Stomach (tissue), 8 donors: ENCODE measurements at regions not wholly inside any gene's neighbourhood (a gene's known extent, or its start where the extent isn't known, plus 50 kb on each side); places are given as distances from the start of the nearest gene placed in this dataset.

Source experiments
- DNase-seq, 2 donors: peaks; one replicate each; pipeline versions ENCODE4 v3.0.0 to v3.0.0-alpha.2; 2013 to 2019
- H3K27ac ChIP-seq, 5 donors: fragments of 200-600 bp in 4 of 5; sonication (generic) in 4 of 5; one replicate each; pipeline ENCODE4 v1.5.1; 2013 to 2019; ENCODE audit warnings: mild to moderate bottlenecking in 1 of 5, moderate library complexity in 1 of 5
- H3K27me3 ChIP-seq, 3 donors: fragments of 200-600 bp; sonication (generic); one replicate each; pipeline ENCODE4 v1.5.1; 2017 to 2019; ENCODE audit warnings: mixed run types in 1 of 3
- H3K36me3 ChIP-seq, 4 donors: fragments of 200-600 bp; sonication (generic); 1 replicate in 3 of 4; 2 replicates in 1 of 4; pipeline ENCODE4 v1.5.1; 2016 to 2019
- H3K4me1 ChIP-seq, 4 donors: fragments of 200-600 bp; sonication (generic); one replicate each; pipeline ENCODE4 v1.5.1; 2016 to 2019
- H3K4me3 ChIP-seq, 4 donors: fragments of 200-600 bp; sonication (generic) in 3 of 4; one replicate each; pipeline ENCODE4 v1.5.1; 2016 to 2019; ENCODE audit warnings: mild to moderate bottlenecking in 1 of 4
- H3K9me3 ChIP-seq, 4 donors: fragments of 200-600 bp; sonication (generic); one replicate each; pipeline ENCODE4 v1.5.1; 2016 to 2019
- CTCF ChIP-seq, 7 experiments: fragments of 450-650 bp in 4 of 7; fragments of 200-600 bp in 3 of 7; sonication (generic) in 3 of 7; IDR thresholded peaks; one replicate each; pipeline ENCODE4 v1.5.1; 2016 to 2019; ENCODE audit warnings: antibody characterized with exemption in 7 of 7, control low read depth in 2 of 7, mild to moderate bottlenecking in 1 of 7
- EP300 ChIP-seq: sonication (generic); formaldehyde crosslinking; IDR thresholded peaks from one replicate; pipeline ENCODE4 v1.6.1; 2017; ENCODE audit warnings: antibody characterized with exemption
- POLR2A ChIP-seq, 4 donors: fragments of 450-650 bp; IDR thresholded peaks; one replicate each; pipeline ENCODE4 v1.6.1; 2016; ENCODE audit warnings: antibody characterized with exemption in 4 of 4, control low read depth in 2 of 4, mild to moderate bottlenecking in 1 of 4, moderate library complexity in 1 of 4
- POLR2AphosphoS5 ChIP-seq, 3 donors: sonication (generic); formaldehyde crosslinking; IDR thresholded peaks; one replicate each; pipeline ENCODE4 v1.6.1; 2016; ENCODE audit warnings: antibody characterized with exemption in 3 of 3
- WGBS, 5 donors: extraction: QIAGEN DNeasy Blood & Tissue Kit in 3 of 5; methylation state at CpG; one replicate each; pipeline versions ENCODE4 v1.1.5 to v1.1.7; 2013 to 2018; 5-methylcytosine and 5-hydroxymethylcytosine counted together
- intact Hi-C: fragments of 100-400 bp; cut with DNase I; formaldehyde crosslinking; loops from one replicate; pipeline ENCODE4 v1.15.1; 2023; ENCODE audit warnings: low total_unique reads
- donor health status: healthy with polysubstance abuse.
- donor health status: Bipolar disorder and iron deficiency.
- donor health status: healthy.

GRCh38 chr6:12602951-12603672 is 113.5 kb upstream of the PHACTR1 start:
- Histone ChIP-seq H3K27ac (no peak overlapping the region), H3K4me3 (no peak overlapping the region), H3K9me3 (no peaks in the 10 kb centered on the region), H3K36me3 (no peaks in the 10 kb centered on the region), H3K4me1 (peaks cover 0 to 9% (median 0%) of the 10 kb centered on the region in 4 donors), H3K27me3 (peaks cover 0 to 9% (median 0%) of the 10 kb centered on the region in 3 donors)
- intact Hi-C loops = loop anchor here (10.0 kb wide), 1 partner anchor 948 kb away; no protein-coding TSS in a partner anchor
- DNase-seq = peak; percentile 34 to 77
- TF ChIP-seq POLR2AphosphoS5 (IDR thresholded peaks at IDR 0.05) (no peak), POLR2A (IDR thresholded peaks at IDR 0.05) (no peak), EP300 (no peak), CTCF (IDR thresholded peaks at IDR 0.05) (peak in 4 of 7 experiments; percentile 16 to 58 (median 42))
- 56 to 73% (median 71%) methylated on average over 6 of the region's 6 CpGs for WGBS, 5 donors

- peaks cover 0 to 9% (median 0%) of the 10 kb centered on the region in 3 donors for H3K27me3 ChIP-seq
- no peak overlapping the region for H3K27ac ChIP-seq
- peaks cover 0 to 12% (median 0%) of the 10 kb centered on the region in 4 donors for H3K4me1 ChIP-seq
- DNase-seq = no peak
- intact Hi-C loops = loop anchor here (10.0 kb wide), 1 partner anchor 949 kb away; no protein-coding TSS in a partner anchor
- no peaks in the 10 kb centered on the region for H3K36me3 ChIP-seq
- 61 to 72% (median 63%) methylated on average over 3 of the region's 3 CpGs for WGBS, 5 donors
- H3K4me3 ChIP-seq = no peak overlapping the region
- no peaks in the 10 kb centered on the region for H3K9me3 ChIP-seq
- TF ChIP-seq CTCF (IDR thresholded peaks at IDR 0.05) (no peak), POLR2A (IDR thresholded peaks at IDR 0.05) (no peak), EP300 (no peak), POLR2AphosphoS5 (IDR thresholded peaks at IDR 0.05) (no peak)
These were observed 112.9 kb upstream of the PHACTR1 start for GRCh38 chr6:12603673-12604049.

- H3K9me3 ChIP-seq = no peaks in the 10 kb centered on the region
- peaks cover 0 to 9% (median 0%) of the 10 kb centered on the region in 3 donors for H3K27me3 ChIP-seq
- H3K36me3 ChIP-seq = no peaks in the 10 kb centered on the region
- WGBS, 5 donors = 38 to 43% (median 41%) methylated on average over 7 of the region's 7 CpGs
- no peak overlapping the region for H3K27ac ChIP-seq
- peak in 5 of 7 experiments; percentile 30 to 72 (median 43) for TF ChIP-seq CTCF (IDR thresholded peaks at IDR 0.05)
- no peak for TF ChIP-seq EP300
- DNase-seq = peak; percentile 53 to 87
- intact Hi-C loops = loop anchor here (10.0 kb wide), 1 partner anchor 951 kb away; no protein-coding TSS in a partner anchor
- H3K4me1 ChIP-seq = peaks cover 0 to 12% (median 0%) of the 10 kb centered on the region in 4 donors
- H3K4me3 ChIP-seq = no peak overlapping the region
These were observed 110.7 kb upstream of the PHACTR1 start for GRCh38 chr6:12605888-12606345.

- WGBS, 5 donors = 78 to 89% (median 83%) methylated on average over 6 of the region's 6 CpGs
- no peak overlapping the region for H3K4me3 ChIP-seq
These were observed 110.0 kb upstream of the PHACTR1 start for GRCh38 chr6:12606616-12607015.

More at GRCh38 chr6:12606616-12607015, 110.0 kb upstream of the PHACTR1 start:
- peaks cover 0 to 12% (median 0%) of the 10 kb centered on the region in 4 donors for H3K4me1 ChIP-seq
- H3K9me3 ChIP-seq = no peaks in the 10 kb centered on the region
- H3K27me3 ChIP-seq = peaks cover 0 to 9% (median 0%) of the 10 kb centered on the region in 3 donors
- no peak overlapping the region for H3K27ac ChIP-seq
- H3K36me3 ChIP-seq = no peaks in the 10 kb centered on the region
- no peak for DNase-seq
- intact Hi-C loops = loop anchor here (10.0 kb wide), 1 partner anchor 952 kb away; no protein-coding TSS in a partner anchor
- TF ChIP-seq POLR2AphosphoS5 (IDR thresholded peaks at IDR 0.05) = no peak
- TF ChIP-seq CTCF (IDR thresholded peaks at IDR 0.05) = no peak
- TF ChIP-seq POLR2A (IDR thresholded peaks at IDR 0.05) = no peak
- TF ChIP-seq EP300 = no peak
